ENCODE measurements at regions not wholly inside any gene's neighbourhood (a gene's known extent, or its start where the extent isn't known, plus 50 kb on each side); places are given as distances from the start of the nearest gene placed in this dataset.

DNA sequence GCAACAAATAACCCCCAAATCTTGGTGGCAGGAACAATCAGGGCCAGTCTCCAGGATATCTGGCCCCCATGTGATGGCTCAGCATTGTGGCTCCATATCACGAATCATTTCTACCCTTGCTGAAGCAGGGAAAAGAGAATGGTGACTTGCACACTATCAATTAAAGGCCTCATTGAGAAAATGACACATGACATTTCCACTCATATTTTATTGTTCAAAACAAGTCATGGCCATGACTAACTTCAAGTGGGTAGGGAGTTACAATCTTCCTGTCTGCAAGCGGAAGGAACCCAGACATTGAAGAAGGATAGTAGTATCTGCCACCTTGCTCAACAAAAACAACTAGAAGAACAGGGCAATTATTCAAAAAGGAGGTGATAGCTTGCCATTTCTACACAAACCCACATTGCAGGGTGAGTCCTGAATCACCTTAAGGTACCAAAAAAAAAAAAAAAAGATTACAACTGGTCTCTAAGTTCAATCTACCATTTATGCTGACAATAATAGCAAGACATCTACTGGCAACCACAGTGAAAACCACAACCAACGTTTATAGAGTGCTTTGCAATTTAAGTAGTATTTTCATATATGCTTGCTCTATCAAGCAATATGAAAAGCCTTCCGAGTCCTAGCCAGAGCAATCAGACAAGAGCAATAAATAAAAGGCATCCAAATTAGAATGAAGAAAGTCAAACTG lies 186.7 kb upstream of the DAPK1 start:
- WGBS, 2 donors = 88 to 92% methylated on average over 4 of the region's 4 CpGs
- no peak for DNase-seq
- Histone ChIP-seq H3K9me3 (peaks cover 0 to 20% (median 0%) of the 10 kb centered on the region in 11 donors), H3K27me3 (peaks cover 0 to 5% (median 0%) of the 10 kb centered on the region in 7 donors), H3K36me3 (no peaks in the 10 kb centered on the region), H3K4me1 (no peaks in the 10 kb centered on the region), H3K4me3 (no peak overlapping the region), H3K27ac (no peak overlapping the region)
- intact Hi-C loops (cut with DNase I) = no loop called here
- ATAC-seq = no peak
- TF ChIP-seq, protein P1, sequence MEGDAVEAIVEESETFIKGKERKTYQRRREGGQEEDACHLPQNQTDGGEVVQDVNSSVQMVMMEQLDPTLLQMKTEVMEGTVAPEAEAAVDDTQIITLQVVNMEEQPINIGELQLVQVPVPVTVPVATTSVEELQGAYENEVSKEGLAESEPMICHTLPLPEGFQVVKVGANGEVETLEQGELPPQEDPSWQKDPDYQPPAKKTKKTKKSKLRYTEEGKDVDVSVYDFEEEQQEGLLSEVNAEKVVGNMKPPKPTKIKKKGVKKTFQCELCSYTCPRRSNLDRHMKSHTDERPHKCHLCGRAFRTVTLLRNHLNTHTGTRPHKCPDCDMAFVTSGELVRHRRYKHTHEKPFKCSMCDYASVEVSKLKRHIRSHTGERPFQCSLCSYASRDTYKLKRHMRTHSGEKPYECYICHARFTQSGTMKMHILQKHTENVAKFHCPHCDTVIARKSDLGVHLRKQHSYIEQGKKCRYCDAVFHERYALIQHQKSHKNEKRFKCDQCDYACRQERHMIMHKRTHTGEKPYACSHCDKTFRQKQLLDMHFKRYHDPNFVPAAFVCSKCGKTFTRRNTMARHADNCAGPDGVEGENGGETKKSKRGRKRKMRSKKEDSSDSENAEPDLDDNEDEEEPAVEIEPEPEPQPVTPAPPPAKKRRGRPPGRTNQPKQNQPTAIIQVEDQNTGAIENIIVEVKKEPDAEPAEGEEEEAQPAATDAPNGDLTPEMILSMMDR (IDR thresholded peaks at IDR 0.05) = no peak

DNA sequence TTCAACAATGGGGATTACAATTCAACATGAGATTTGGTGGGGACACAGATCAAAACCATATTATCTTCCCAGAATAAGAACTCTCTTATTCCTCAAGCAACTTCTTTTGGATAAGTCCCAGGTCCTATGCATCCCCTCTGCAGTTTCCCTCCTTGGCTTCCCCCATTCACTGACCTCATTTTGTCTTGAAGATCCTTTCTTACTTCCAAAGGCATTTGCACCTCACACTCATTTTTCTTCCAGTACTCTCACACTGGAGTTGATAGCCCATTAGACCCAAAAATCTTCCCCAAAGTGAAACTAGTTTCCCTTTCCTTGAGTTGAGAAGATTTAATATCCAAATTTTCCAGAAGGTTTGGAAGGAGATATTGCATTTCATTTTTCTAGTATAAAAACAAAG lies 178.0 kb upstream of the DAPK1 start:
- TF ChIP-seq, protein P1 (IDR thresholded peaks at IDR 0.05) = no peak
- no peaks in the 10 kb centered on the region for H3K27me3 ChIP-seq
- H3K4me3 ChIP-seq = no peak overlapping the region
- H3K9me3 ChIP-seq = peaks cover 0 to 14% (median 0%) of the 10 kb centered on the region in 11 donors
- no peaks in the 10 kb centered on the region for H3K4me1 ChIP-seq
- no peaks in the 10 kb centered on the region for H3K36me3 ChIP-seq
- ATAC-seq (no peak), DNase-seq (no peak)
- intact Hi-C loops (cut with DNase I) = loop anchor here in 9 of 10 donors (5.0 to 10.0 kb wide), 13 partner anchors 205 to 907 kb away; partner anchors contain the start of gene GAS1 (in 6 of the 9)
- H3K27ac ChIP-seq = no peak overlapping the region

DNA sequence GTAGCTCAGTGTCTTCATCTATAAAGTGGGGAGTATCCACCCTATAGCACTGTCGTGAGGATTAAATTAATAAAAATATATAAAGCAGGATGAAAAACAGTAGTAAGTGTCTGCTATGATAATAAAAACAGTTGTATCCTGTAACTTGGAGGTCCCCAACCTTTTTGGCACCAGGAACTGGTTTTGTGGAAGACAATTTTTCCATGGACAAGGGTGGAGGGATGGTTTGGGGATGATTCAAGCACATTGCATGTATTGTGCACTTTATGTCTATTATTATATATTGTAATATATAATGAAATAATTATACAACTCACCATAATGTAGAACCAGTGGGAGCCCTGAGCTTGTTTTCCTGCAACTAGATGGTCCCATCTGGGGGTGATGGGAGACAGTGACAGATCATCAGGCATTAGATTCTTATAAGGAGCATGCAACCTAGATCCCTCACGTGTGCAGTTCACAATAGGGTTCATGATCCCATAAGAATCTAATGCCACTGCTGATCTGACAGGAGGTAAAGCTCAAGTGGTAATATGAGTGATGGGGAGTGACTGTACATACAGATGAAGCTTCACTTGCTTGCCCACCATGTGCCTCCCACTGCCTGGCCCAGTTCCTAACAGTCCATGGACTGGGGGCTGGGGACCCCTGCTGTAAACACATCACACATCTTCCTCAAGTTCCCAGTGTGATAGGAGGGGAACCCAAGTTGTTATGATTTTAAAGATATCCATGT lies 177.4 kb upstream of the DAPK1 start:
- H3K36me3 ChIP-seq = no peaks in the 10 kb centered on the region
- peaks cover 0 to 13% (median 0%) of the 10 kb centered on the region in 11 donors for H3K9me3 ChIP-seq
- TF ChIP-seq, protein P1 (IDR thresholded peaks at IDR 0.05) = no peak
- no peak for DNase-seq
- no peaks in the 10 kb centered on the region for H3K27me3 ChIP-seq
- H3K4me3 ChIP-seq = no peak overlapping the region
- ATAC-seq = no peak
- no peaks in the 10 kb centered on the region for H3K4me1 ChIP-seq
- intact Hi-C loops (cut with DNase I) = loop anchor here in 9 of 10 donors (5.0 to 10.0 kb wide), 13 partner anchors 206 to 908 kb away; partner anchors contain the start of gene GAS1 (in 6 of the 9)
- no peak overlapping the region for H3K27ac ChIP-seq
- 79 to 84% methylated on average over 2 of the region's 2 CpGs for WGBS, 2 donors

DNA sequence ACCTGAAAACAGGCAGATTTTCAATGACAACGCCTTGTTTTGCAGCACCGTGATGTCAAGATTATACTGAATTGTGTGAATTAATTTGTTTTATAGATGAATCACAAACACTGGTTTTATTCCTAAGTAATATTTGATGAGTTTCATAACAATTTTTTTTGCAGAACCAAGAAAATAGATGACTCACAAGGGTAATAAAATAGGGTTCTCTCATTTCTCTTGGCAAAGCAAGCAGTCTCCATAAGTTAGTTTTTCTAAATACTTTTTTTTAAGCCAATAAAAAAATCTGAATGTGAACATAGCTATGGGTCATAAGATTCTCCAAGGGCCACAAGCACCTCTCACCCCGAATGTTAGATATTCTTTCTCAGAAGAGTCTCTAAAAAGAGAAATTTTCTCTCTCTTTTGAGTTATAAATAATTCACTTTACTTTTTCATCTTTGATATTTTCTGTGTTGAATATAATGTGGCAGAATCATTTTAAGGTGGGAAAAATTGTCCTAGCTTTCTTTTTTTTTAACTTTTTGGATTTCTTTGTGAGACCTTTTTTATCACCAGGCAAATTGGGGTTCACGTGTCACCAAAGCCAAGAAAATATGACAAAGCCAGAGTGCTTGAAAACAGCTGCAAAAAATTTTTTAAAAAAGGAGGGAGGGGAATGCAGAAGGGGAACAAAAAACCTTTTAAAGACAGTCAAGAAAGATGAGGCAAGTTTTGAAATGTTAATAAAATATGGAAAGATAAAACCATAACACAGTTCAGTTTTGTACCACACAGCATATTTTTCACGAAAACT lies 174.6 kb upstream of the DAPK1 start:
- H3K4me1 ChIP-seq = no peaks in the 10 kb centered on the region
- no peak for ATAC-seq
- TF ChIP-seq, protein P1 (IDR thresholded peaks at IDR 0.05) = no peak

More for the DNA sequence above, 174.6 kb upstream of the DAPK1 start:
- Histone ChIP-seq H3K36me3 (no peaks in the 10 kb centered on the region), H3K27me3 (peaks cover 0 to 4% (median 0%) of the 10 kb centered on the region in 7 donors), H3K9me3 (no peaks in the 10 kb centered on the region), H3K4me3 (no peak overlapping the region), H3K27ac (peak overlapping the region in 1 of 10 donors; percentile 24)
- intact Hi-C loops (cut with DNase I) = loop anchor here in 9 of 10 donors (5.0 to 10.0 kb wide), 13 partner anchors 208 to 911 kb away; partner anchors contain the start of gene GAS1 (in 6 of the 9)
- DNase-seq = no peak
- 73 to 84% methylated on average over 5 of the region's 5 CpGs for WGBS, 2 donors
